HEK293 (cell line): ENCODE measurements at regions not wholly inside any gene's neighbourhood (a gene's known extent, or its start where the extent isn't known, plus 50 kb on each side); places are given as distances from the start of the nearest gene placed in this dataset.
A peak's percentile ranks its signal among the peaks of the same experiment; 100 is the strongest.

Experiments used
- CTCF ChIA-PET: fragments of 350-600 bp; formaldehyde crosslinking; extraction: SDS; loops from one replicate; lab custom pipeline; 2021; ENCODE audit warnings: antibody characterized with exemption; lab: Yijun Ruan, JAX
- POLR2A ChIA-PET: fragments of 300-600 bp; formaldehyde crosslinking; extraction: SDS; loops from one replicate; lab custom pipeline; 2020; ENCODE audit warnings: antibody characterized with exemption, inconsistent platforms; lab: Yijun Ruan, JAX
- H3K27ac ChIP-seq: fragments of 200-500 bp; sonication (Bioruptor generic); 2 replicates; pipeline ENCODE4 v1.5.1; 2014; ENCODE audit warnings: low read depth, low read length, control low read depth, inconsistent platforms; ENCODE audit errors: extremely low read depth
- H3K36me3 ChIP-seq, 2 experiments: fragments of 200-500 bp in 1 of 2; sonication (Bioruptor generic) in 1 of 2; 1 replicate in 1 of 2; 2 replicates in 1 of 2; pipeline ENCODE4 v1.5.1; 2014 to 2017; ENCODE audit warnings: inconsistent platforms in 2 of 2, low read length in 2 of 2; ENCODE audit not compliant: control insufficient read depth in 2 of 2, insufficient read depth in 1 of 2
- H3K4me1 ChIP-seq: fragments of 200-500 bp; sonication (Bioruptor generic); 2 replicates; pipeline ENCODE4 v1.5.1; 2014; ENCODE audit warnings: mild to moderate bottlenecking, low read length, inconsistent platforms; ENCODE audit not compliant: control insufficient read depth, insufficient read depth
- H3K4me3 ChIP-seq: 2 replicates; pipeline ENCODE4 v1.5.1; 2011; ENCODE audit warnings: low read depth, mild to moderate bottlenecking, control low read depth, low read length, moderate library complexity
- H3K9me3 ChIP-seq: fragments of 200-500 bp; sonication (Bioruptor generic); 2 replicates; pipeline ENCODE4 v1.5.1; 2014; ENCODE audit warnings: low read depth, low read length, inconsistent platforms; ENCODE audit not compliant: control insufficient read depth, insufficient read depth
- BCL6B ChIP-seq: fragments of 450-650 bp; formaldehyde crosslinking; IDR thresholded peaks from 2 replicates; pipeline ENCODE4 v1.5.1; 2017; ENCODE audit warnings: missing biosample characterization, missing genetic modification characterization
- PRDM6 ChIP-seq: fragments of 450-650 bp; formaldehyde crosslinking; IDR thresholded peaks from 2 replicates; pipeline ENCODE4 v1.5.1; 2017; ENCODE audit warnings: missing biosample characterization, missing genetic modification characterization
- TSHZ1 ChIP-seq: fragments of 450-650 bp; formaldehyde crosslinking; IDR thresholded peaks from 2 replicates; pipeline ENCODE4 v1.5.1; 2016; ENCODE audit warnings: missing biosample characterization, missing genetic modification characterization, borderline replicate concordance
- ZBTB10 ChIP-seq: fragments of 450-650 bp; formaldehyde crosslinking; IDR thresholded peaks from 2 replicates; pipeline ENCODE4 v1.5.1; 2016; ENCODE audit warnings: missing biosample characterization, missing genetic modification characterization
- ZBTB11 ChIP-seq: fragments of 450-650 bp; formaldehyde crosslinking; conservative IDR thresholded peaks from 2 replicates; pipeline ENCODE4 v1.5.1; 2016; ENCODE audit warnings: low read depth, missing biosample characterization, missing genetic modification characterization
- ZBTB8A ChIP-seq: fragments of 450-650 bp; formaldehyde crosslinking; IDR thresholded peaks from 2 replicates; pipeline ENCODE4 v1.5.1; 2016; ENCODE audit warnings: missing biosample characterization, missing genetic modification characterization
- ZNF223 ChIP-seq: fragments of 450-650 bp; formaldehyde crosslinking; IDR thresholded peaks from 2 replicates; pipeline ENCODE4 v1.5.1; 2016; ENCODE audit warnings: missing biosample characterization, missing genetic modification characterization
- ZNF302 ChIP-seq: fragments of 450-650 bp; formaldehyde crosslinking; IDR thresholded peaks from 2 replicates; pipeline ENCODE4 v1.5.1; 2016; ENCODE audit warnings: missing biosample characterization, missing genetic modification characterization, low read depth
- ZNF596 ChIP-seq: fragments of 450-650 bp; IDR thresholded peaks from 2 replicates; pipeline ENCODE4 v1.5.0; 2018; ENCODE audit warnings: missing biosample characterization, mild to moderate bottlenecking, missing genetic modification characterization, moderate library complexity
- ZNF660 ChIP-seq: fragments of 450-650 bp; IDR thresholded peaks from 2 replicates; pipeline ENCODE4 v1.5.1; 2018; ENCODE audit warnings: missing biosample characterization, mild to moderate bottlenecking, missing genetic modification characterization
- ZSCAN4 ChIP-seq: fragments of 450-650 bp; formaldehyde crosslinking; IDR thresholded peaks from 2 replicates; pipeline ENCODE4 v1.5.1; 2017; ENCODE audit warnings: missing biosample characterization, missing genetic modification characterization

GRCh38 chr12:63419154-63419553 is 249.1 kb downstream of the DPY19L2 start (continued):
- TF ChIP-seq ZSCAN4 (0 out of 2 replicates have a peak, but pooled peaks have one; percentile 30), ZNF660 (tag by site-specific recombination) (peak; percentile 42; the same call in 1 of the 2 replicates)
- TF ChIP-seq, all 188 proteins: peak for 61

- CTCF ChIA-PET: interaction anchor here (0.7 kb wide), 1 partner anchor 551 kb away, joined by 3 read pairs; no protein-coding TSS in a partner anchor
- TF ChIP-seq ZNF596: peak; percentile 93
- TF ChIP-seq ZBTB10 (tag by site-specific recombination): no peak
- Histone ChIP-seq H3K9me3 (no peaks in the 10 kb centered on the region), H3K27ac (no peak overlapping the region), H3K4me1 (no peaks in the 10 kb centered on the region), H3K36me3 (no peaks in the 10 kb centered on the region), H3K4me3 (no peak overlapping the region)
- POLR2A ChIA-PET: no interaction called here
Observed at GRCh38 chr12:63416788-63417187, 251.5 kb downstream of the DPY19L2 start.

GRCh38 chr12:63415357-63415756 is 252.9 kb downstream of the DPY19L2 start:
- Histone ChIP-seq H3K36me3 (no peaks in the 10 kb centered on the region), H3K9me3 (no peaks in the 10 kb centered on the region), H3K4me1 (no peaks in the 10 kb centered on the region), H3K4me3 (no peak overlapping the region), H3K27ac (no peak overlapping the region)
- ChIA-PET CTCF (no interaction called here), POLR2A (no interaction called here)
- TF ChIP-seq PRDM6 (tag by site-specific recombination): no peak
- no peak for TF ChIP-seq BCL6B (tag by site-specific recombination)
- no peak for TF ChIP-seq ZBTB8A (tag by site-specific recombination)
- no peak for TF ChIP-seq ZNF302 (tag by site-specific recombination)
- TF ChIP-seq ZNF223: no peak
- no peak for TF ChIP-seq ZBTB11 (tag by site-specific recombination)
- TF ChIP-seq TSHZ1 (tag by site-specific recombination): no peak
